Left cardiac atrium (tissue), 4 donors: ENCODE measurements at regions not wholly inside any gene's neighbourhood (a gene's known extent, or its start where the extent isn't known, plus 50 kb on each side); places are given as distances from the start of the nearest gene placed in this dataset.

ENCODE experiments used
- ATAC-seq, 2 donors: fragments of 200-7000 bp; cut with Tn5 transposase; one replicate each; pipeline ENCODE4 v1.9.1; 2020; ENCODE audit warnings: mild to moderate bottlenecking in 2 of 2, moderate library complexity in 2 of 2
- DNase-seq: peaks from one replicate; pipeline ENCODE4 v3.0.0-alpha.2; 2020
- intact Hi-C, 2 donors: fragments of 100-400 bp; cut with DNase I; formaldehyde crosslinking; loops; one replicate each; pipeline versions ENCODE4 v1.14.1 to v1.15.1; 2022 to 2023
- donor health status: DM: no; HTN: yes; CAD: no.
- donor health status: DM: no; HTN: yes; CAD: no; lungs with severe emphysema.
- donor health status: DM: yes; HTN: yes; CAD: no.
- donor health status: Dilated cardiomyopathy.

DNA sequence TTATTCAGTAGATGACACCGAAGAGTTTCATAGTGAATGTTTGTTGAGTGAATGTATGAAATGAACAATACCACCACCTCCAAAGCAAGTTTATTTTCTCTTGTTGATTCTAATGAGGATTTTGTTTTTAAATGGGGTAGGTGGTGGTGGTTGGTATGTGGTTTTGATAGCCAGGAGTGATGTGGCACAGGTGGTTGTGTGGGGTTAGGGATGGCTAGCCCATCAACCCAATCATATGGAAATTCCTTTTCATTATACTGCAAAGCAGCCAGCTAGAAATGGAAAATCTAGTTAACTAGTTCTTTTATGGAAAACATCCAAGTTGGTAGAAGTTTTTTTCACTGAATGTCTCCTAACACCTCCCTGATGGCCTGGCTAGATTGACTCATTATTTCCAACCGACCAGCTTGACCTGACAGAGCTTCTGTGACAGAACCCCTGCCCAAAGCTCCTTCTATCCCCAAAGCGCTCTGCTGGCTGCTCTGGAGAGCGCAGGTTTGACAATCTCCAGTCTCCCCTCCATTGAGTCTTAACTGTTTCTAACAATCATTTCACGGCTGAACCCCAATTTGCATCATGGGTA, 376.9 kb downstream of the MTX2 start:
- DNase-seq (no peak), ATAC-seq (no peak)
- intact Hi-C loops = loop anchor here in 1 of 2 donors (10.0 kb wide), 1 partner anchor 169 kb away; no protein-coding TSS in a partner anchor

DNA sequence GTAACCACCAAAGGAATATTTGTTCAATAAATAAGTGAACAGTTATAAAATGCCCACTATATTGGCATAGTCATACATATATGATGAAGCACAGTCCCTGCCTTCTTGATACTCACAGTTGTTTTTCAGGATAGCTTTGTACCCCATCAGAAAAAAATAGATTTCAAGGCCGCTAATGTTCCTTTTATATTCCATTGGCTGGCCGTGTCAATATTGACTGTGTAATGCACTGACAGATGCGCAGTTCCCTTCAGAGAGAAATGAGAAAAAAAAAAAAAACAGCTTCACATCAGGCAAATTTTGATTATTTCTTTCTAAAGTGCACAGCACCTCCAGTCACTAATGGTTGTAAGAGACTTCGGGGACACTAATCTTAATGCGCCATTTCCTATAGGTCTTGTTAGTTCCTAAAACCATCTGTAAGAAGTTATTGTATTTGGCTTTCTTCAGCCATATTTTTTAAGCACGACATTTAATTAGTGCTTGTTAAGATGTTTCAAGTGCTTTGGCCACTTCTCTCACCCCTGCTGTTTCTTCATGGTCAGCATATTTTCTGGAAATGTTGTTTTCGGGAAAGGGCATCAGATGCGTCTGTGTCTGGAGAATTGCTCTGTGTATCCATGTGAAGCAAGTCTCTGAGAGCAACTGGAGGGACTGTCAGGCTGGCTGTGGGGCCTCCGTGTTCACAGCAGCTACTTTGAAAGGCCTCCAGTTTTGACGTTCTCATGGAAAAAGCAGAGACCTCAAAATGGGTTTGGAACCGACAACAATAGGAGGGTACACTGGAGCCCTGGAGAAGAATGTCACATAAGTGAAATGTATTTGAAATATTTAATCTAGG, 378.3 kb downstream of the MTX2 start:
- intact Hi-C loops = loop anchor here in 1 of 2 donors (10.0 kb wide), 1 partner anchor 167 kb away; no protein-coding TSS in a partner anchor
- DNase-seq (no peak), ATAC-seq (no peak)

DNA sequence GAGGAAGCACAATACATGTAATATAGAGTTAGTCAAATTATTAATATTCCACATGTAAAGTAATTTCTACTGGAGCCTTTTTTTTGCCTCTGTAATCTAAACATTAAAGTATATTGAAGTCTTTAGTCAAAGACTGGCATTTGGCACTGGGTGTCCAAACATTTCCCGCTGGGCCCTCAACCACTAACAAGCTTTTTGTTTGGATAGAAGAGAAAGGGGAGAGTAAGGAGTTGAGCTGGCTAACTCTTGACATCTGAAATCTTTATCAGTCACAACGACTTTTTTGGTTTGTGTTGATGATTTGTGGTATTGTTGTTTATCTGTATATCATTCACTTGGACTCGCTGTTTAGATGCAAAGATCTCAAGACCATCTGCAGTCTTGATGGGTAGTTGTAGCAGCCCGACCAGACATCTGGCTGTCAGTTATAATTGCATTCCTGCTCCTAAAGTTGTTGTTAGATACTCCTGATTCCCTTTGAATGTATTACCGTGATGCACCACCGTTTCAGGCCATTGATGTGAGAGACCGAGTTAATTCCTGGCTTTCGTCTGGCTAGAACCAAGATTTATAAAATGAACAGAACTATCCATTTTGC, 379.6 kb downstream of the MTX2 start:
- DNase-seq (no peak), ATAC-seq (no peak)
- intact Hi-C loops = loop anchor here in 1 of 2 donors (10.0 kb wide), 1 partner anchor 166 kb away; no protein-coding TSS in a partner anchor

GRCh38 chr2:176650104-176650837, 381.0 kb downstream of the MTX2 start:
- intact Hi-C loops = loop anchor here in 1 of 2 donors (5.0 kb wide), 2 partner anchors 162 to 1107 kb away; no protein-coding TSS in a partner anchor
- ATAC-seq (no peak), DNase-seq (no peak)

- ATAC-seq (no peak), DNase-seq (no peak)
- intact Hi-C loops = loop anchor here in 1 of 2 donors (5.0 kb wide), 2 partner anchors 161 to 1106 kb away; no protein-coding TSS in a partner anchor
Measured at GRCh38 chr2:176650838-176651555, 381.8 kb downstream of the MTX2 start.

DNA sequence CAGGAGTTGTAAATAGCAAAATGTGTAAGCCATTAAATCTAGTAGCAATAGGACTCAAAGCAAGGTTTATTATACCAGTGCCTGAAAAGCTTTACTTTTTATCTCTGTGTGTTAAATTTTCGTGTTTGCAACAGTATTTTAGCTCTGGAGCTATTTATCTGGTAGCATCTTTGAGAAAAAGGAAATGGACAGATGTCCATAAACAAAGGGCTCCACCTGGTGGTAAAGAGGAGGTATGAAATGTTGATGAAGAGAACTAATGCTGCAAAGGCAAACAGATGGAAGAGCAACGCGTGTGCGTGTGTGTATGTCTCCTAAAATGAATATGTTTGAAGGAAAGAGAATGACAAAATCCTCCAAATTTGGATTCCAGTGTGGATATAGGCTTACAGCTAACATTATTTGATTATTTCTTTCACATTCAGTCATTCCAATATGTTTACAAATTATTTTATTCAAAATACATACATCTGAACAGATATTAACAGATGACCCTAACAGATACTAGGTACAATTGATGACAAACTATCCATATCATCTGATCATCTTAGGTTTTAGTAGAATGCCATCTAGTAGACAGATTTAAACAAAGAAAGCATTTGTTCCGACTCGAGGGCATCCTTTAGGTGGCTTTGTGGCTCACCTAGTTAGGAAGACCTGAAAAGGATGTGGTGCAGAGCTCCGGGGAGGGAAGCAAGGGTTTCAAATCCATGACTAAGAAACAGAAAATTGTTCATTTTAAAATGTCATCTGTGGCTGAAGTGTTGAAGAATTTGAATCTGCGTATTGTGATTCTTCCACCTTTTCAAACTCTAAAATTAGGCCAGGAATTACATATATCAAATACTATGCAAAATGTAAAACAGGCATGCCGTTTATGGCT, 383.3 kb downstream of the MTX2 start:
- no peak for DNase-seq
- peak in 1 of 2 donors; percentile 61 for ATAC-seq
- intact Hi-C loops = loop anchor here in 1 of 2 donors (1.0 to 5.0 kb wide), 3 partner anchors 160 to 1105 kb away; no protein-coding TSS in a partner anchor

DNA sequence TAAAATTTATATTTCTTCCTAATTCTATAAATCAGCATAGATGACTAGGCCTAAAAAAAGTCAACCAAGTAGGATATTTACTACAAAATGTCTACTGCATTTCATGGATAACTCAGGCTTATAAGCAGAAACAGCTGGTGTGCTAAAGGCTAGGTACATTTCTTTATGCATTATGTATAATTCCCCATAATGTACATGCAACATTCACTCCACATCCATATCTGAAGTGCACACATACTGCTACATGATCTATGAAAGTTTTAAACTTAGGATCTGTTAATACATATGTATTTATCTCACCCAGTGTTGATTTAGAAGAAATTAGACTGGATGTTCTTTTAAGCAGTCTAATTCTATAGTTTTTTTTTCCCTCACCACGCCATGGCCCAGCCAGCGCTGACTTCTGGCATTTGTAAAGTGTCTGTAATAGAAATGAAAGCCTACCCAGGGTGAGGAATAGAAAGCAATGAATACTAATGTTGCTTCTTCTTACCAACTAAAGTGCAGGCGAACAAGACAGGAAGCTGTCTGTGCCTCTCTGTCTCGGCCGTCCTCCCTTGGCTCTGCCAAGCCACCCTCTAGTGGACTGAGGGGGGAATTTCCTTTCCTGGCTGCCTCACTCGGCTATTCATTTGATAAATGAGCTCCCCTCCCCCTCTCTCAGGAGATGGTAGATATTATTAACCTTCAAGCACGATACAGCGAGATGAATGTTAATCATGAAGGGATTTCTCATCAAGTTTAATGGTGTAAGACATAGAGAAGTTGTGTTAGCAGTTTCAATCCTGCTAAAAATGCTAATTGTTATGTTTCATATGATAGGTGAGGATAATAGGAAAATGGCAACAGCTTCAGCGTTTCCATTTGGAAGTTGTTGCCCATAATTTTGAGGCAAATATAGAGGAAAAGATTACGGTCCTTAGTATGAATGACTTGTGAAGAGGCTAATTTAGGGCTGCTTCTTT, 384.5 kb downstream of the MTX2 start:
- intact Hi-C loops = loop anchor here in 1 of 2 donors (5.0 kb wide), 2 partner anchors 159 to 1104 kb away; no protein-coding TSS in a partner anchor
- peak; percentile 88 to 91 for ATAC-seq
- DNase-seq = peak; percentile 52

DNA sequence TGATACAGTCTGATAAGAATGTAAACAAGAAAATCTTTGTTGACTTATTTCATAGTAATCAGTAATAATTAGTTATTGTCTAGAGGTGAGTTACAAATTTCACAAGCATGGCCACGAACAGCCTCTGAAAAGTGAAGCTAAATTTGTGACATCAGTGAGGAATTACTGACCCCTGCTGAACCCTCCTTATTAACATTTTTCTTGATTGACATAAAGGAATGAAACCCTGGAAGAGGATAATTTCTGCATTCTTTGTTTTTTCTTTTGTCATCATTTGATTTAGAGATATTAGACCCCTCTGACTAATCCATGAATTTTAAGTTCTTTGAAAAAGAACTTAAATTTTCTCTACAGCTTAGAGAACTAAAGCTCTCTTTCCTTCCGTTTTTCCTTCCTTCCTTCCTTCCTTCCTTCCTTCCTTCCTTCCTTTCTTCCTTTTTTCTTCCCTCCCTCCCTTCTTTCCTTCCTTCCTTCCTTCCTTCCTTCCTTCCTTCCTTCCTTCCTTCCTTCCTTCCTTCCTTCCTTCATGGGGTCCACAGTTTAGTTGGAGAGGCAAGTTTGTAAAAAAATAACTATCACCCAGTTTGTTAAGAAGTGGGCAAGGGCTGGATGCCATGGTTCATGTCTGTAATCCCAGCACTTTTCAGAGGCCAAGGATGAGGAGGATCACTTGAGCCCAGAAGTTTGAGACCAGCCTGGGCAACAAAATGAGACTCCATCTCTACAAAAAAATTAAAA, 387.0 kb downstream of the MTX2 start:
- intact Hi-C loops = no loop called here

GRCh38 chr2:176656776-176657140, 387.5 kb downstream of the MTX2 start:
- intact Hi-C loops = no loop called here
- ATAC-seq (no peak), DNase-seq (no peak)

More for the DNA sequence above, 387.0 kb downstream of the MTX2 start:
- ATAC-seq (no peak), DNase-seq (no peak)

DNA sequence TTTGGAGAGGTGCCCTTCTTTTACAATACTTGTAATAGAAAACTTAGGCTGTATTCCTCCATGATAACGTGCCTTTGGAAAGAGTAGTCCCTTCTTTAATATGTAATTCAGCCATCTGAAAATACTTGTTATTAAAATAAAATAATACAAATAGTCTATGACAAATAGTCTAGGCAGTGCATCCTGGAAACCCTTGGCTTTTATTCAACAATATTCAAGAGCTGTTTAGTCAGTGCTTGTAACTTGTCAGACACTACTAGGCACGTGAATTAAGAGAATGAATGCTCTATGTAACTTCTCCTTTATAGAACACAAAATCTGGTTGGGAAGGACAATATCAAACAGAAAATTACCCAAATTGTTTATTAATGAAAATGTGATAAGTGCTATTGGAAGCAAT, 388.2 kb downstream of the MTX2 start:
- ATAC-seq (peak in 1 of 2 donors; percentile 48), DNase-seq (no peak)
- intact Hi-C loops = no loop called here

- no peak for ATAC-seq
- intact Hi-C loops = no loop called here
- DNase-seq = no peak
Measured at GRCh38 chr2:176658708-176659107, 389.5 kb downstream of the MTX2 start.

DNA sequence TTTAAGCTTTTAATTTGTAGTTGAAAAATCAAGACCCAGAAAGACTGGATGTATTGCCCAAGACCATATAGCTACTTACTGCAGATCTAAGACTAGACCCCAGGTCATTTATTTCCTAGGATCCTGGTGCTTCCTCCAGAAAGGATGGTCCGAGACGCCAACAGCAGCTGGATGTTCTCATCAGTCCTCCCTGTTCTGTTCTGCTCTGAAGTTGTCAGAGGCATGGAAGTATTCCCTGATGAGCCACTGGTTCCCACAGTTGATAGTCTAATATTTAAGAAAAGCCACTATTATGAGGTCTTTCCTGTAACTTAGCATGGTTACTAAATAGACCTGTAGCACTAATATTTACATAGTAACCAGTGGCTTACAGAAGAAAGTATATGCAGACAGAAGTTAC, 393.5 kb downstream of the MTX2 start:
- no peak for DNase-seq
- ATAC-seq = peak in 1 of 2 donors; percentile 44
- intact Hi-C loops = no loop called here

- intact Hi-C loops = no loop called here
- DNase-seq (no peak), ATAC-seq (no peak)
Measured at GRCh38 chr2:176664478-176664877, 395.2 kb downstream of the MTX2 start.

- DNase-seq (no peak), ATAC-seq (no peak)
- intact Hi-C loops = no loop called here
Measured at GRCh38 chr2:176665086-176665485, 395.8 kb downstream of the MTX2 start.

- intact Hi-C loops = no loop called here
- ATAC-seq = peak; percentile 23 to 88
- DNase-seq = no peak
Measured at GRCh38 chr2:176668912-176669311, 399.7 kb downstream of the MTX2 start.
